GM23338 (cell line): ENCODE measurements at regions not wholly inside any gene's neighbourhood (a gene's known extent, or its start where the extent isn't known, plus 50 kb on each side); places are given as distances from the start of the nearest gene placed in this dataset.

ENCODE experiments used
- ATAC-seq: fragments of 200-7000 bp; cut with Tn5 transposase; 3 replicates; pipeline ENCODE4 v1.9.1; 2020
- DNase-seq: peaks from one replicate; pipeline ENCODE4 v3.0.0-alpha.2; 2015; ENCODE audit warnings: low spot score
- H2AFZ ChIP-seq: fragments of 200-600 bp; sonication (generic); 2 replicates; pipeline ENCODE4 v1.8.0; 2016; ENCODE audit warnings: antibody characterized with exemption, mild to moderate bottlenecking, moderate library complexity
- H3F3A ChIP-seq: fragments of 200-600 bp; sonication (generic); replicated peaks from 2 replicates; pipeline ENCODE4 v1.8.0; 2017; ENCODE audit warnings: antibody characterized with exemption, mixed run types, low read depth
- H3K27ac ChIP-seq: fragments of 200-600 bp; sonication (generic); 2 replicates; pipeline ENCODE4 v1.6.1; 2016; ENCODE audit warnings: low read depth
- H3K27me3 ChIP-seq: fragments of 200-600 bp; sonication (generic); 2 replicates; pipeline ENCODE4 v1.8.0; 2016; ENCODE audit warnings: mild to moderate bottlenecking, mixed run types, moderate library complexity; ENCODE audit not compliant: insufficient read depth
- H3K36me3 ChIP-seq: fragments of 200-600 bp; sonication (generic); 2 replicates; pipeline ENCODE4 v1.8.0; 2016; ENCODE audit warnings: mild to moderate bottlenecking; ENCODE audit not compliant: insufficient read depth
- H3K4me1 ChIP-seq: fragments of 200-600 bp; sonication (generic); 2 replicates; pipeline ENCODE4 v1.8.0; 2016; ENCODE audit warnings: mild to moderate bottlenecking, moderate library complexity; ENCODE audit not compliant: insufficient read depth
- H3K4me2 ChIP-seq: fragments of 200-600 bp; sonication (generic); 2 replicates; pipeline ENCODE4 v1.7.1; 2017; ENCODE audit warnings: mixed run types
- H3K4me3 ChIP-seq: fragments of 200-600 bp; sonication (generic); 2 replicates; pipeline ENCODE4 v1.6.1; 2016; ENCODE audit warnings: mixed run types
- H3K79me2 ChIP-seq: fragments of 200-600 bp; sonication (generic); replicated peaks from 2 replicates; pipeline ENCODE4 v1.8.0; 2017; ENCODE audit warnings: mild to moderate bottlenecking; ENCODE audit not compliant: insufficient read depth
- H3K9me2 ChIP-seq: fragments of 200-600 bp; sonication (generic); 2 replicates; pipeline ENCODE4 v1.8.0; 2017; ENCODE audit not compliant: insufficient read depth
- H4K20me1 ChIP-seq: fragments of 200-600 bp; sonication (generic); replicated peaks from 2 replicates; pipeline ENCODE4 v1.8.0; 2017; ENCODE audit warnings: mild to moderate bottlenecking; ENCODE audit not compliant: insufficient read depth
- H3K27ac Mint-ChIP-seq: 2 replicates; pipeline ENCODE4 v1.8.0; 2020; ENCODE audit warnings: inconsistent platforms, mild to moderate bottlenecking, moderate library complexity, mixed read lengths
- H3K27me3 Mint-ChIP-seq: 3 replicates; pipeline ENCODE4 v1.8.0; 2022; ENCODE audit warnings: low read depth, mild to moderate bottlenecking, moderate library complexity, mixed read lengths, inconsistent platforms; ENCODE audit not compliant: insufficient read depth, poor library complexity
- H3K36me3 Mint-ChIP-seq: 3 replicates; pipeline ENCODE4 v1.8.0; 2021; ENCODE audit warnings: low read depth, mild to moderate bottlenecking, inconsistent platforms, moderate library complexity, mixed read lengths
- H3K4me1 Mint-ChIP-seq: 3 replicates; pipeline ENCODE4 v1.8.0; 2020; ENCODE audit warnings: mild to moderate bottlenecking, inconsistent platforms, mixed read lengths
- H3K4me3 Mint-ChIP-seq: 3 replicates; pipeline ENCODE4 v1.8.0; 2021; ENCODE audit warnings: moderate library complexity, mild to moderate bottlenecking, inconsistent platforms, mixed read lengths
- H3K9me3 Mint-ChIP-seq: 3 replicates; pipeline ENCODE4 v1.8.0; 2020; ENCODE audit warnings: moderate library complexity, mild to moderate bottlenecking, inconsistent platforms, mixed read lengths
- CREB1 ChIP-seq: fragments of 250-450 bp; sonication (Bioruptor Pico); IDR thresholded peaks from 2 replicates; pipeline ENCODE4 v1.5.0; 2020; ENCODE audit warnings: low read depth, mild to moderate bottlenecking, moderate library complexity
- EZH2 ChIP-seq: fragments of 200-600 bp; sonication (generic); IDR thresholded peaks from one replicate; pipeline ENCODE4 v1.8.0; 2017; ENCODE audit warnings: antibody characterized with exemption, mild to moderate bottlenecking, low read depth; ENCODE audit not compliant: unreplicated experiment
- EZH2phosphoT487 ChIP-seq: fragments of 200-600 bp; sonication (generic); IDR thresholded peaks from one replicate; pipeline ENCODE4 v1.8.1; 2018; ENCODE audit warnings: antibody characterized with exemption; ENCODE audit not compliant: unreplicated experiment
- JUNB ChIP-seq: IDR thresholded peaks from one replicate; pipeline ENCODE4 v1.6.1; 2016; ENCODE audit warnings: antibody characterized with exemption; ENCODE audit not compliant: unreplicated experiment
- NANOG ChIP-seq: IDR thresholded peaks from 2 replicates; pipeline ENCODE4 v1.6.1; 2016; ENCODE audit warnings: antibody characterized with exemption, borderline replicate concordance
- POLR2AphosphoS5 ChIP-seq: IDR thresholded peaks from 2 replicates; pipeline ENCODE4 v1.6.1; 2016; ENCODE audit warnings: antibody characterized with exemption, low read depth
- STAT1 ChIP-seq: IDR thresholded peaks from one replicate; pipeline ENCODE4 v1.6.1; 2016; ENCODE audit warnings: antibody characterized with exemption; ENCODE audit not compliant: unreplicated experiment
- ZNF114 ChIP-seq: fragments of 250-450 bp; sonication (Bioruptor Pico); IDR thresholded peaks from 2 replicates; pipeline ENCODE4 v1.5.0; 2020; ENCODE audit warnings: mild to moderate bottlenecking, moderate library complexity
- ZNF331 ChIP-seq: fragments of 250-450 bp; sonication (Bioruptor Pico); IDR thresholded peaks from 2 replicates; pipeline ENCODE4 v1.5.0; 2020; ENCODE audit warnings: low read depth, mild to moderate bottlenecking, moderate library complexity
- TF ChIP-seq, protein P1 (sequence below), 2 experiments: fragments of 200-600 bp in 1 of 2; sonication (generic) in 1 of 2; conservative IDR thresholded peaks; 2 replicates each; pipeline versions ENCODE4 v1.5.1 to v1.6.1; 2016 to 2017; ENCODE audit warnings: antibody characterized with exemption in 2 of 2, low read depth in 2 of 2, mild to moderate bottlenecking in 2 of 2, moderate library complexity in 1 of 2
- TF ChIP-seq, protein P2 (sequence below): IDR thresholded peaks from 2 replicates; pipeline ENCODE4 v1.6.1; 2016; ENCODE audit warnings: antibody characterized with exemption
- TF ChIP-seq, protein P3 (sequence below): IDR thresholded peaks from one replicate; pipeline ENCODE4 v1.6.1; 2018; ENCODE audit warnings: antibody characterized with exemption; ENCODE audit not compliant: unreplicated experiment
- TF ChIP-seq, protein P4 (sequence below): fragments of 250-450 bp; sonication (Bioruptor Pico); IDR thresholded peaks from 2 replicates; pipeline ENCODE4 v1.5.0; 2020; ENCODE audit warnings: mild to moderate bottlenecking, moderate library complexity

DNA sequence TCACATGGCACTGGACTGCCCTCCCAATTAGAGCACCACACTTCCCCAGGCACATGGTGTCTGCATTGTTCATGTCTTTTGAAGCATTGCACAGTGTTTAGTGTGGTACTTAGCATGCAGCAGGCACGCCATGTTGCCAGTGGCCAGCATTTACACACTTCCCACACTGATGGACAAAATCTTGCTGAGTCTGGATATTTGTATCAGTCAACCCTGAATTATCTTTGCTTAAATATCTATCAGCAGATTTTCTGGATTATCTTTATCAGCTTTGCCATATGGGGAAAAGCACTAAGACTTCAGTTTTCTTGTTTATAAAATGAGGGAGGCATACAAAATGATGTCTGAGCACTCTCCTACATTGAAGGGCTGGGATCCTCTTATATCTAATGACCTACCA lies 416.0 kb upstream of the MMADHC start:
- H3K27ac ChIP-seq: no peak overlapping the region
- Mint-ChIP-seq H3K36me3 (no peaks in the 10 kb centered on the region), H3K4me3 (no peak overlapping the region), H3K4me1 (no peaks in the 10 kb centered on the region; the same call in 2 of the 3 replicates), H3K9me3 (no peaks in the 10 kb centered on the region), H3K27ac (no peak overlapping the region), H3K27me3 (no peaks in the 10 kb centered on the region)
- H3K4me3 ChIP-seq: no peak overlapping the region
- TF ChIP-seq, protein P1, sequence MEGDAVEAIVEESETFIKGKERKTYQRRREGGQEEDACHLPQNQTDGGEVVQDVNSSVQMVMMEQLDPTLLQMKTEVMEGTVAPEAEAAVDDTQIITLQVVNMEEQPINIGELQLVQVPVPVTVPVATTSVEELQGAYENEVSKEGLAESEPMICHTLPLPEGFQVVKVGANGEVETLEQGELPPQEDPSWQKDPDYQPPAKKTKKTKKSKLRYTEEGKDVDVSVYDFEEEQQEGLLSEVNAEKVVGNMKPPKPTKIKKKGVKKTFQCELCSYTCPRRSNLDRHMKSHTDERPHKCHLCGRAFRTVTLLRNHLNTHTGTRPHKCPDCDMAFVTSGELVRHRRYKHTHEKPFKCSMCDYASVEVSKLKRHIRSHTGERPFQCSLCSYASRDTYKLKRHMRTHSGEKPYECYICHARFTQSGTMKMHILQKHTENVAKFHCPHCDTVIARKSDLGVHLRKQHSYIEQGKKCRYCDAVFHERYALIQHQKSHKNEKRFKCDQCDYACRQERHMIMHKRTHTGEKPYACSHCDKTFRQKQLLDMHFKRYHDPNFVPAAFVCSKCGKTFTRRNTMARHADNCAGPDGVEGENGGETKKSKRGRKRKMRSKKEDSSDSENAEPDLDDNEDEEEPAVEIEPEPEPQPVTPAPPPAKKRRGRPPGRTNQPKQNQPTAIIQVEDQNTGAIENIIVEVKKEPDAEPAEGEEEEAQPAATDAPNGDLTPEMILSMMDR (conservative IDR thresholded peaks at IDR 0.05; ENCODE audit: low read depth in 2 of 2): no peak
- TF ChIP-seq EZH2: no peak
- no peak for TF ChIP-seq NANOG
- TF ChIP-seq JUNB: no peak
- TF ChIP-seq POLR2AphosphoS5: no peak
- TF ChIP-seq ZNF331 (CRISPR knock-in tag): no peak
- no peak for TF ChIP-seq ZNF114
- TF ChIP-seq, protein P2, sequence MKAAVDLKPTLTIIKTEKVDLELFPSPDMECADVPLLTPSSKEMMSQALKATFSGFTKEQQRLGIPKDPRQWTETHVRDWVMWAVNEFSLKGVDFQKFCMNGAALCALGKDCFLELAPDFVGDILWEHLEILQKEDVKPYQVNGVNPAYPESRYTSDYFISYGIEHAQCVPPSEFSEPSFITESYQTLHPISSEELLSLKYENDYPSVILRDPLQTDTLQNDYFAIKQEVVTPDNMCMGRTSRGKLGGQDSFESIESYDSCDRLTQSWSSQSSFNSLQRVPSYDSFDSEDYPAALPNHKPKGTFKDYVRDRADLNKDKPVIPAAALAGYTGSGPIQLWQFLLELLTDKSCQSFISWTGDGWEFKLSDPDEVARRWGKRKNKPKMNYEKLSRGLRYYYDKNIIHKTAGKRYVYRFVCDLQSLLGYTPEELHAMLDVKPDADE: no peak
- TF ChIP-seq, protein P3, sequence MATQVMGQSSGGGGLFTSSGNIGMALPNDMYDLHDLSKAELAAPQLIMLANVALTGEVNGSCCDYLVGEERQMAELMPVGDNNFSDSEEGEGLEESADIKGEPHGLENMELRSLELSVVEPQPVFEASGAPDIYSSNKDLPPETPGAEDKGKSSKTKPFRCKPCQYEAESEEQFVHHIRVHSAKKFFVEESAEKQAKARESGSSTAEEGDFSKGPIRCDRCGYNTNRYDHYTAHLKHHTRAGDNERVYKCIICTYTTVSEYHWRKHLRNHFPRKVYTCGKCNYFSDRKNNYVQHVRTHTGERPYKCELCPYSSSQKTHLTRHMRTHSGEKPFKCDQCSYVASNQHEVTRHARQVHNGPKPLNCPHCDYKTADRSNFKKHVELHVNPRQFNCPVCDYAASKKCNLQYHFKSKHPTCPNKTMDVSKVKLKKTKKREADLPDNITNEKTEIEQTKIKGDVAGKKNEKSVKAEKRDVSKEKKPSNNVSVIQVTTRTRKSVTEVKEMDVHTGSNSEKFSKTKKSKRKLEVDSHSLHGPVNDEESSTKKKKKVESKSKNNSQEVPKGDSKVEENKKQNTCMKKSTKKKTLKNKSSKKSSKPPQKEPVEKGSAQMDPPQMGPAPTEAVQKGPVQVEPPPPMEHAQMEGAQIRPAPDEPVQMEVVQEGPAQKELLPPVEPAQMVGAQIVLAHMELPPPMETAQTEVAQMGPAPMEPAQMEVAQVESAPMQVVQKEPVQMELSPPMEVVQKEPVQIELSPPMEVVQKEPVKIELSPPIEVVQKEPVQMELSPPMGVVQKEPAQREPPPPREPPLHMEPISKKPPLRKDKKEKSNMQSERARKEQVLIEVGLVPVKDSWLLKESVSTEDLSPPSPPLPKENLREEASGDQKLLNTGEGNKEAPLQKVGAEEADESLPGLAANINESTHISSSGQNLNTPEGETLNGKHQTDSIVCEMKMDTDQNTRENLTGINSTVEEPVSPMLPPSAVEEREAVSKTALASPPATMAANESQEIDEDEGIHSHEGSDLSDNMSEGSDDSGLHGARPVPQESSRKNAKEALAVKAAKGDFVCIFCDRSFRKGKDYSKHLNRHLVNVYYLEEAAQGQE: no peak
- TF ChIP-seq CREB1 (CRISPR knock-in tag): no peak
- TF ChIP-seq, protein P4, sequence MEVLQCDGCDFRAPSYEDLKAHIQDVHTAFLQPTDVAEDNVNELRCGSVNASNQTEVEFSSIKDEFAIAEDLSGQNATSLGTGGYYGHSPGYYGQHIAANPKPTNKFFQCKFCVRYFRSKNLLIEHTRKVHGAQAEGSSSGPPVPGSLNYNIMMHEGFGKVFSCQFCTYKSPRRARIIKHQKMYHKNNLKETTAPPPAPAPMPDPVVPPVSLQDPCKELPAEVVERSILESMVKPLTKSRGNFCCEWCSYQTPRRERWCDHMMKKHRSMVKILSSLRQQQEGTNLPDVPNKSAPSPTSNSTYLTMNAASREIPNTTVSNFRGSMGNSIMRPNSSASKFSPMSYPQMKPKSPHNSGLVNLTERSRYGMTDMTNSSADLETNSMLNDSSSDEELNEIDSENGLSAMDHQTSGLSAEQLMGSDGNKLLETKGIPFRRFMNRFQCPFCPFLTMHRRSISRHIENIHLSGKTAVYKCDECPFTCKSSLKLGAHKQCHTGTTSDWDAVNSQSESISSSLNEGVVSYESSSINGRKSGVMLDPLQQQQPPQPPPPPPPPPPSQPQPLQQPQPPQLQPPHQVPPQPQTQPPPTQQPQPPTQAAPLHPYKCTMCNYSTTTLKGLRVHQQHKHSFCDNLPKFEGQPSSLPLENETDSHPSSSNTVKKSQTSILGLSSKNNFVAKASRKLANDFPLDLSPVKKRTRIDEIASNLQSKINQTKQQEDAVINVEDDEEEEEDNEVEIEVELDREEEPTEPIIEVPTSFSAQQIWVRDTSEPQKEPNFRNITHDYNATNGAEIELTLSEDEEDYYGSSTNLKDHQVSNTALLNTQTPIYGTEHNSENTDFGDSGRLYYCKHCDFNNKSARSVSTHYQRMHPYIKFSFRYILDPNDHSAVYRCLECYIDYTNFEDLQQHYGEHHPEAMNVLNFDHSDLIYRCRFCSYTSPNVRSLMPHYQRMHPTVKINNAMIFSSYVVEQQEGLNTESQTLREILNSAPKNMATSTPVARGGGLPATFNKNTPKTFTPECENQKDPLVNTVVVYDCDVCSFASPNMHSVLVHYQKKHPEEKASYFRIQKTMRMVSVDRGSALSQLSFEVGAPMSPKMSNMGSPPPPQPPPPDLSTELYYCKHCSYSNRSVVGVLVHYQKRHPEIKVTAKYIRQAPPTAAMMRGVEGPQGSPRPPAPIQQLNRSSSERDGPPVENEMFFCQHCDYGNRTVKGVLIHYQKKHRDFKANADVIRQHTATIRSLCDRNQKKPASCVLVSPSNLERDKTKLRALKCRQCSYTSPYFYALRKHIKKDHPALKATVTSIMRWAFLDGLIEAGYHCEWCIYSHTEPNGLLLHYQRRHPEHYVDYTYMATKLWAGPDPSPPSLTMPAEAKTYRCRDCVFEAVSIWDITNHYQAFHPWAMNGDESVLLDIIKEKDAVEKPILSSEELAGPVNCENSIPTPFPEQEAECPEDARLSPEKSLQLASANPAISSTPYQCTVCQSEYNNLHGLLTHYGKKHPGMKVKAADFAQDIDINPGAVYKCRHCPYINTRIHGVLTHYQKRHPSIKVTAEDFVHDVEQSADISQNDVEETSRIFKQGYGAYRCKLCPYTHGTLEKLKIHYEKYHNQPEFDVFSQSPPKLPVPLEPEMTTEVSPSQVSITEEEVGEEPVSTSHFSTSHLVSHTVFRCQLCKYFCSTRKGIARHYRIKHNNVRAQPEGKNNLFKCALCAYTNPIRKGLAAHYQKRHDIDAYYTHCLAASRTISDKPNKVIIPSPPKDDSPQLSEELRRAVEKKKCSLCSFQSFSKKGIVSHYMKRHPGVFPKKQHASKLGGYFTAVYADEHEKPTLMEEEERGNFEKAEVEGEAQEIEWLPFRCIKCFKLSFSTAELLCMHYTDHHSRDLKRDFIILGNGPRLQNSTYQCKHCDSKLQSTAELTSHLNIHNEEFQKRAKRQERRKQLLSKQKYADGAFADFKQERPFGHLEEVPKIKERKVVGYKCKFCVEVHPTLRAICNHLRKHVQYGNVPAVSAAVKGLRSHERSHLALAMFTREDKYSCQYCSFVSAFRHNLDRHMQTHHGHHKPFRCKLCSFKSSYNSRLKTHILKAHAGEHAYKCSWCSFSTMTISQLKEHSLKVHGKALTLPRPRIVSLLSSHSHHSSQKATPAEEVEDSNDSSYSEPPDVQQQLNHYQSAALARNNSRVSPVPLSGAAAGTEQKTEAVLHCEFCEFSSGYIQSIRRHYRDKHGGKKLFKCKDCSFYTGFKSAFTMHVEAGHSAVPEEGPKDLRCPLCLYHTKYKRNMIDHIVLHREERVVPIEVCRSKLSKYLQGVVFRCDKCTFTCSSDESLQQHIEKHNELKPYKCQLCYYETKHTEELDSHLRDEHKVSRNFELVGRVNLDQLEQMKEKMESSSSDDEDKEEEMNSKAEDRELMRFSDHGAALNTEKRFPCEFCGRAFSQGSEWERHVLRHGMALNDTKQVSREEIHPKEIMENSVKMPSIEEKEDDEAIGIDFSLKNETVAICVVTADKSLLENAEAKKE: no peak
- TF ChIP-seq EZH2phosphoT487: no peak
- no peak for TF ChIP-seq STAT1
- H3K9me2 ChIP-seq: no peaks in the 10 kb centered on the region
- no peaks in the 10 kb centered on the region for H3K4me1 ChIP-seq
- H3F3A ChIP-seq: no peaks in the 10 kb centered on the region
- H3K4me2 ChIP-seq: no peak overlapping the region
- no peaks in the 10 kb centered on the region for H3K36me3 ChIP-seq
- no peak overlapping the region for H2AFZ ChIP-seq
- H3K79me2 ChIP-seq: no peaks in the 10 kb centered on the region
- H4K20me1 ChIP-seq: no peaks in the 10 kb centered on the region
- DNase-seq (no peak), ATAC-seq (no peak)
- no peaks in the 10 kb centered on the region for H3K27me3 ChIP-seq
